HepG2 (cell line): ENCODE measurements at regions not wholly inside any gene's neighbourhood (a gene's known extent, or its start where the extent isn't known, plus 50 kb on each side); places are given as distances from the start of the nearest gene placed in this dataset.

ENCODE experiments used
- ATM ChIP-seq: fragments of 450-650 bp; IDR thresholded peaks from 2 replicates; pipeline ENCODE4 v1.7.1; 2017; ENCODE audit warnings: mild to moderate bottlenecking, borderline replicate concordance
- FOXA3 ChIP-seq: IDR thresholded peaks from 2 replicates; pipeline ENCODE4 v1.6.1; 2016; ENCODE audit warnings: missing genetic modification reagents, missing compliant biosample characterization
- FOXC1 ChIP-seq: sonication (generic); formaldehyde crosslinking; IDR thresholded peaks from 2 replicates; pipeline ENCODE4 v1.8.0; 2022; ENCODE audit warnings: mild to moderate bottlenecking, missing genetic modification reagents, borderline replicate concordance
- FOXK1 ChIP-seq: sonication (generic); formaldehyde crosslinking; IDR thresholded peaks from 2 replicates; pipeline ENCODE4 v1.4.0; 2020; ENCODE audit warnings: low read depth, missing genetic modification reagents, borderline replicate concordance
- GTF2F1 ChIP-seq: fragments of 150-350 bp; IDR thresholded peaks from 2 replicates; pipeline ENCODE4 v1.6.1; 2014; ENCODE audit warnings: low read length
- KDM5A ChIP-seq: fragments of 200-600 bp; sonication (generic); IDR thresholded peaks from 2 replicates; pipeline ENCODE4 v1.7.0; 2018; ENCODE audit warnings: antibody characterized with exemption, mild to moderate bottlenecking, low read length, borderline replicate concordance
- KDM6A ChIP-seq: IDR thresholded peaks from 2 replicates; pipeline ENCODE4 v1.6.1; 2016; ENCODE audit warnings: low read depth
- MAFF ChIP-seq: IDR thresholded peaks from 2 replicates; pipeline ENCODE4 v1.6.1; 2011; ENCODE audit warnings: low read depth, low read length, improper control_type of control experiment
- MLLT10 ChIP-seq: sonication (generic); formaldehyde crosslinking; IDR thresholded peaks from 2 replicates; pipeline ENCODE4 v1.4.0; 2020; ENCODE audit warnings: missing genetic modification reagents
- RAD51 ChIP-seq: fragments of 450-650 bp; IDR thresholded peaks from 2 replicates; pipeline ENCODE4 v1.6.1; 2016; ENCODE audit warnings: borderline replicate concordance
- SIX1 ChIP-seq: sonication (generic); formaldehyde crosslinking; IDR thresholded peaks from 2 replicates; pipeline ENCODE4 v1.4.0; 2020; ENCODE audit warnings: missing genetic modification reagents, borderline replicate concordance
- TCF12 ChIP-seq, 2 experiments: fragments of 450-650 bp in 1 of 2; sonication (generic) in 1 of 2; formaldehyde crosslinking in 1 of 2; IDR thresholded peaks; 2 replicates each; pipeline versions ENCODE4 v1.6.1 to v1.8.0; 2017 to 2022; ENCODE audit warnings: antibody characterized with exemption in 1 of 2, mild to moderate bottlenecking in 1 of 2, missing genetic modification reagents in 1 of 2, moderate library complexity in 1 of 2
- ZNF335 ChIP-seq: sonication (generic); formaldehyde crosslinking; IDR thresholded peaks from 2 replicates; pipeline ENCODE4 v1.4.0; 2020; ENCODE audit warnings: missing genetic modification reagents
- ZNF460 ChIP-seq: sonication (generic); formaldehyde crosslinking; IDR thresholded peaks from 2 replicates; pipeline ENCODE4 v1.5.1; 2020; ENCODE audit warnings: missing genetic modification reagents, mild to moderate bottlenecking, borderline replicate concordance
- ZNF564 ChIP-seq: sonication (generic); formaldehyde crosslinking; IDR thresholded peaks from 2 replicates; pipeline ENCODE4 v1.8.1; 2023; ENCODE audit warnings: mild to moderate bottlenecking, missing genetic modification reagents
- ZNF772 ChIP-seq: sonication (generic); formaldehyde crosslinking; IDR thresholded peaks from 2 replicates; pipeline ENCODE4 v1.5.0; 2020; ENCODE audit warnings: mild to moderate bottlenecking, missing genetic modification reagents
- TF ChIP-seq, protein P1 (sequence below): sonication (generic); formaldehyde crosslinking; IDR thresholded peaks from 2 replicates; pipeline ENCODE4 v1.5.1; 2020; ENCODE audit warnings: mild to moderate bottlenecking, missing genetic modification reagents, borderline replicate concordance
- TF ChIP-seq, protein P2 (sequence below): IDR thresholded peaks from 2 replicates; pipeline ENCODE4 v1.6.1; 2016; ENCODE audit warnings: missing biosample characterization, missing genetic modification reagents, low read depth
- TF ChIP-seq, protein P3 (sequence below): IDR thresholded peaks from 2 replicates; pipeline ENCODE4 v1.6.1; 2016; ENCODE audit warnings: missing compliant biosample characterization, missing genetic modification reagents, borderline replicate concordance
- TF ChIP-seq, protein P4 (sequence below): sonication (generic); formaldehyde crosslinking; IDR thresholded peaks from 2 replicates; pipeline ENCODE4 v1.5.0; 2020; ENCODE audit warnings: mild to moderate bottlenecking, missing genetic modification reagents

DNA sequence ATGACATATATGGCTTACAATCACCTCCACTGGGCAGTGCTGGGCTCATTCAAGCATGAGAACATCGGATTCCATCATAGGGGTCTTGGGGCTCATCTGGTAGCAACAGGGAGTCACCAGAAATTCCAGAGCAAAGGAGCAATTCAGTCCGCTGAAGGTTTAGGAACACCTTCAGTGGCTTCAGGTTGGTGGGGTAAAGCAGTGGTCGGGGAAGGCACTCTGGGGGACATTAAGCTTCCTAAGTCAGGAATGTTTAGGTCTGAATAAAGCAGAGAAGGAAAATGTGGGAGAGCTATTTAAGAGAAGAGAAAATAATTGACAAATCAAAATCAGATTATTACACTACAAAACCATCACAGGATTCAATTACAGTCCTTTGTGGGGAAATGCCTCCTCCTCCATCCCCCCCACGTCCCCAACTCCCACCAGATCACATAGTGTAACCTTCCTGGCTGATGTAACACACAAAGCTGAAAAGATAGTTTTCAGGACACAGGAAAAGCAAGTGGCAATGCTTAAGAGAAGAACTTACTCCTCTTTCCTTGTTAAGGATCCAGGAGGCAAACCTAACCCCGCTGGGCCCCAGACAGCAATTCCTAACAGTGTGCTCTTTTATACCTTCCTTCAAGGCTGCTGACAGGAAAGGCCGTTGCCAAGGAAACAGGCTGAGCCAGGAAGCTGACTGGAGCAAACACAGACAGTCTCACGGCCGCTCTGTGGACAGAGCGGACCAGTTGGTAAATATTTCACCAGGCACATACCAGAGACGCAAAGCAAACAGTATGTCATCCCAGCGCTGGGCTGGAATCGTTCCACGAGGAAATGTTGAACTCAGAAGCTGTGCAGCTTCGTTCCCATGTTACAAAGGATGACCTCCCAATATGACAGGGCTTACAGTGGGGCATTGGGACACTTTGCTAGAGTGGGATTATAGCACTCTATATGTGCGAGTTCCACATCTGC lies 57.5 kb upstream of the LMCD1 start (continued):
- TF ChIP-seq KDM5A, result no peak
- TF ChIP-seq ZNF335, result no peak
- TF ChIP-seq KDM6A (CRISPR knock-in tag), result peak; percentile 98
- peak; percentile 75 for TF ChIP-seq ZNF772 (CRISPR knock-in tag)
- no peak for TF ChIP-seq ATM
- no peak; the same call in 1 of the 2 replicates for TF ChIP-seq SIX1 (CRISPR knock-in tag)
- peak; percentile 97 for TF ChIP-seq FOXA3
- TF ChIP-seq FOXC1 (CRISPR knock-in tag), result no peak
- 0 out of 2 replicates have a peak, but pooled peaks have one; percentile 68 for TF ChIP-seq GTF2F1
- no peak for TF ChIP-seq ZNF460
- TF ChIP-seq MLLT10 (CRISPR knock-in tag), result no peak
- TF ChIP-seq MAFF, result peak; percentile 57
- TF ChIP-seq, protein P1, sequence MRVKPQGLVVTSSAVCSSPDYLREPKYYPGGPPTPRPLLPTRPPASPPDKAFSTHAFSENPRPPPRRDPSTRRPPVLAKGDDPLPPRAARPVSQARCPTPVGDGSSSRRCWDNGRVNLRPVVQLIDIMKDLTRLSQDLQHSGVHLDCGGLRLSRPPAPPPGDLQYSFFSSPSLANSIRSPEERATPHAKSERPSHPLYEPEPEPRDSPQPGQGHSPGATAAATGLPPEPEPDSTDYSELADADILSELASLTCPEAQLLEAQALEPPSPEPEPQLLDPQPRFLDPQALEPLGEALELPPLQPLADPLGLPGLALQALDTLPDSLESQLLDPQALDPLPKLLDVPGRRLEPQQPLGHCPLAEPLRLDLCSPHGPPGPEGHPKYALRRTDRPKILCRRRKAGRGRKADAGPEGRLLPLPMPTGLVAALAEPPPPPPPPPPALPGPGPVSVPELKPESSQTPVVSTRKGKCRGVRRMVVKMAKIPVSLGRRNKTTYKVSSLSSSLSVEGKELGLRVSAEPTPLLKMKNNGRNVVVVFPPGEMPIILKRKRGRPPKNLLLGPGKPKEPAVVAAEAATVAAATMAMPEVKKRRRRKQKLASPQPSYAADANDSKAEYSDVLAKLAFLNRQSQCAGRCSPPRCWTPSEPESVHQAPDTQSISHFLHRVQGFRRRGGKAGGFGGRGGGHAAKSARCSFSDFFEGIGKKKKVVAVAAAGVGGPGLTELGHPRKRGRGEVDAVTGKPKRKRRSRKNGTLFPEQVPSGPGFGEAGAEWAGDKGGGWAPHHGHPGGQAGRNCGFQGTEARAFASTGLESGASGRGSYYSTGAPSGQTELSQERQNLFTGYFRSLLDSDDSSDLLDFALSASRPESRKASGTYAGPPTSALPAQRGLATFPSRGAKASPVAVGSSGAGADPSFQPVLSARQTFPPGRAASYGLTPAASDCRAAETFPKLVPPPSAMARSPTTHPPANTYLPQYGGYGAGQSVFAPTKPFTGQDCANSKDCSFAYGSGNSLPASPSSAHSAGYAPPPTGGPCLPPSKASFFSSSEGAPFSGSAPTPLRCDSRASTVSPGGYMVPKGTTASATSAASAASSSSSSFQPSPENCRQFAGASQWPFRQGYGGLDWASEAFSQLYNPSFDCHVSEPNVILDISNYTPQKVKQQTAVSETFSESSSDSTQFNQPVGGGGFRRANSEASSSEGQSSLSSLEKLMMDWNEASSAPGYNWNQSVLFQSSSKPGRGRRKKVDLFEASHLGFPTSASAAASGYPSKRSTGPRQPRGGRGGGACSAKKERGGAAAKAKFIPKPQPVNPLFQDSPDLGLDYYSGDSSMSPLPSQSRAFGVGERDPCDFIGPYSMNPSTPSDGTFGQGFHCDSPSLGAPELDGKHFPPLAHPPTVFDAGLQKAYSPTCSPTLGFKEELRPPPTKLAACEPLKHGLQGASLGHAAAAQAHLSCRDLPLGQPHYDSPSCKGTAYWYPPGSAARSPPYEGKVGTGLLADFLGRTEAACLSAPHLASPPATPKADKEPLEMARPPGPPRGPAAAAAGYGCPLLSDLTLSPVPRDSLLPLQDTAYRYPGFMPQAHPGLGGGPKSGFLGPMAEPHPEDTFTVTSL (CRISPR knock-in tag), result peak; percentile 92; the same call in 1 of the 2 replicates
- no peak for TF ChIP-seq RAD51
- TF ChIP-seq ZNF564 (CRISPR knock-in tag), result no peak
- TF ChIP-seq FOXK1 (CRISPR knock-in tag), result peak; percentile 84; the same call in 1 of the 2 replicates
- TF ChIP-seq, protein P2, sequence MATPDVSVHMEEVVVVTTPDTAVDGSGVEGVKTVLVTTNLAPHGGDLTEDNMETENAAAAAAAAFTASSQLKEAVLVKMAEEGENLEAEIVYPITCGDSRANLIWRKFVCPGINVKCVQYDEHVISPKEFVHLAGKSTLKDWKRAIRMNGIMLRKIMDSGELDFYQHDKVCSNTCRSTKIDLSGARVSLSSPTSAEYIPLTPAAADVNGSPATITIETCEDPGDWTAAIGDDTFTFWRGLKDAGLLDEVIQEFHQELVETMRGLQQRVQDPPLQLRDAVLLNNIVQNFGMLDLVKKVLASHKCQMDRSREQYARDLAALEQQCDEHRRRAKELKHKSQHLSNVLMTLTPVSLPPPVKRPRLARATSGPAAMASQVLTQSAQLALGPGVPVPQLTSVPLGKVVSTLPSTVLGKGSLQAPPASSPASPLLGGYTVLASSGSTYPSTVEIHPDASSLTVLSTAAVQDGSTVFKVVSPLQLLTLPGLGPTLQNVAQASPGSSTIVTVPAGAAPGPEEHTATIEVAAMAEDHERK (CRISPR knock-in tag), result no peak
- TF ChIP-seq TCF12 (IDR thresholded peaks at IDR 0.05), result no peak
- TF ChIP-seq TCF12 (CRISPR knock-in tag; IDR thresholded peaks at IDR 0.05), result no peak; the same call in 1 of the 2 replicates
- TF ChIP-seq, protein P3, sequence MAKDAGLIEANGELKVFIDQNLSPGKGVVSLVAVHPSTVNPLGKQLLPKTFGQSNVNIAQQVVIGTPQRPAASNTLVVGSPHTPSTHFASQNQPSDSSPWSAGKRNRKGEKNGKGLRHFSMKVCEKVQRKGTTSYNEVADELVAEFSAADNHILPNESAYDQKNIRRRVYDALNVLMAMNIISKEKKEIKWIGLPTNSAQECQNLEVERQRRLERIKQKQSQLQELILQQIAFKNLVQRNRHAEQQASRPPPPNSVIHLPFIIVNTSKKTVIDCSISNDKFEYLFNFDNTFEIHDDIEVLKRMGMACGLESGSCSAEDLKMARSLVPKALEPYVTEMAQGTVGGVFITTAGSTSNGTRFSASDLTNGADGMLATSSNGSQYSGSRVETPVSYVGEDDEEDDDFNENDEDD, result peak; percentile 37; the same call in 1 of the 2 replicates
- TF ChIP-seq, protein P4, sequence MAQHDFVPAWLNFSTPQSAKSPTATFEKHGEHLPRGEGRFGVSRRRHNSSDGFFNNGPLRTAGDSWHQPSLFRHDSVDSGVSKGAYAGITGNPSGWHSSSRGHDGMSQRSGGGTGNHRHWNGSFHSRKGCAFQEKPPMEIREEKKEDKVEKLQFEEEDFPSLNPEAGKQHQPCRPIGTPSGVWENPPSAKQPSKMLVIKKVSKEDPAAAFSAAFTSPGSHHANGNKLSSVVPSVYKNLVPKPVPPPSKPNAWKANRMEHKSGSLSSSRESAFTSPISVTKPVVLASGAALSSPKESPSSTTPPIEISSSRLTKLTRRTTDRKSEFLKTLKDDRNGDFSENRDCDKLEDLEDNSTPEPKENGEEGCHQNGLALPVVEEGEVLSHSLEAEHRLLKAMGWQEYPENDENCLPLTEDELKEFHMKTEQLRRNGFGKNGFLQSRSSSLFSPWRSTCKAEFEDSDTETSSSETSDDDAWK (CRISPR knock-in tag), result no peak
